Activated CD4-positive, alpha-beta memory T cell treated with anti-CD3 and anti-CD28 coated beads for 36 hours (primary cell): ENCODE measurements at regions not wholly inside any gene's neighbourhood (a gene's known extent, or its start where the extent isn't known, plus 50 kb on each side); places are given as distances from the start of the nearest gene placed in this dataset.

Source experiments
- CTCF ChIA-PET: fragments of 350-600 bp; sonication (Branson Sonifier 250); formaldehyde crosslinking; loops from one replicate; lab custom pipeline; 2021; ENCODE audit warnings: antibody characterized with exemption, inconsistent platforms; lab: Charles Lee
- POLR2A ChIA-PET: fragments of 350-600 bp; sonication (Branson Sonifier 250); formaldehyde crosslinking; loops from one replicate; lab custom pipeline; 2021; ENCODE audit warnings: antibody characterized with exemption; lab: Charles Lee
- DNase-seq: peaks from one replicate; pipeline ENCODE4 v3.0.0-alpha.2; 2020
- H3K27ac Mint-ChIP-seq: one replicate; pipeline ENCODE4 v1.8.0; 2021; ENCODE audit warnings: mixed read lengths
- H3K27me3 Mint-ChIP-seq: one replicate; pipeline ENCODE4 v1.8.0; 2021; ENCODE audit warnings: mixed read lengths
- H3K36me3 Mint-ChIP-seq: one replicate; pipeline ENCODE4 v1.8.0; 2021; ENCODE audit warnings: mixed read lengths
- H3K4me1 Mint-ChIP-seq: one replicate; pipeline ENCODE4 v1.8.0; 2021; ENCODE audit warnings: low read depth, mixed read lengths
- H3K4me3 Mint-ChIP-seq: one replicate; pipeline ENCODE4 v1.8.0; 2021; ENCODE audit warnings: mild to moderate bottlenecking, mixed read lengths
- H3K9me3 Mint-ChIP-seq: one replicate; pipeline ENCODE4 v1.8.0; 2021; ENCODE audit warnings: mixed read lengths
- intact Hi-C: fragments of 100-400 bp; cut with micrococcal nuclease; formaldehyde crosslinking; loops from one replicate; pipeline ENCODE4 v1.15.1; 2023

DNA sequence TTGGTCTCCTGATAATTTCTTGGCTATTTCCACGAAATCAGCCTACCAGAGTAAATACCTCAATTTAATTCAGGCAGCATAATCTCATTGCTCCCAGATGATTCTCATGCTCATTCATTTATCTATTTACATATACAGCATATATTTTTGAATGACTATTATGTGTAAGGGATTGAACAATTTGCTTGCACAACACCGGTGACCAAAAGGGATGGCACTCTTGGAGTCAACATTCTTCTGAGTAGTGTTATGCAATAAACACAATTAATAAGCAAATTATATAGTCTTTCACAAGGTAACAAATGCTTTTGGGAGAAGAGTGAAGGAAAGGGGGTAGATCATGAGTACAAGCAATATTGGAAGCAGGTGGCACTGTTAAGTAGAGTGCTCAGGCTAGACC is 1015.3 kb downstream of the ARAP2 start:
- Mint-ChIP-seq H3K36me3 (no peaks in the 10 kb centered on the region), H3K9me3 (peaks cover 2% of the 10 kb centered on the region), H3K4me1 (no peaks in the 10 kb centered on the region), H3K27ac (no peak overlapping the region), H3K4me3 (no peak overlapping the region), H3K27me3 (no peaks in the 10 kb centered on the region)
- ChIA-PET CTCF (no interaction called here), POLR2A (no interaction called here)
- no peak for DNase-seq
- intact Hi-C loops: no loop called here

GRCh38 chr4:35237924-35238323 is 1006.4 kb downstream of the ARAP2 start:
- POLR2A ChIA-PET: no interaction called here
- no peaks in the 10 kb centered on the region for H3K27me3 Mint-ChIP-seq

GRCh38 chr4:35238793-35239192 is 1005.5 kb downstream of the ARAP2 start:
- intact Hi-C loops: no loop called here
- POLR2A ChIA-PET: no interaction called here
- CTCF ChIA-PET: no interaction called here
- DNase-seq: no peak
- no peaks in the 10 kb centered on the region for H3K4me1 Mint-ChIP-seq
- H3K9me3 Mint-ChIP-seq: peaks cover 10% of the 10 kb centered on the region
- no peak overlapping the region for H3K4me3 Mint-ChIP-seq
- no peaks in the 10 kb centered on the region for H3K27me3 Mint-ChIP-seq
- no peak overlapping the region for H3K27ac Mint-ChIP-seq
- no peaks in the 10 kb centered on the region for H3K36me3 Mint-ChIP-seq

More at GRCh38 chr4:35237924-35238323, 1006.4 kb downstream of the ARAP2 start:
- H3K4me3 Mint-ChIP-seq: no peak overlapping the region
- no peaks in the 10 kb centered on the region for H3K4me1 Mint-ChIP-seq
- no peak for DNase-seq
- H3K9me3 Mint-ChIP-seq: peaks cover 10% of the 10 kb centered on the region
- H3K27ac Mint-ChIP-seq: no peak overlapping the region
- H3K36me3 Mint-ChIP-seq: no peaks in the 10 kb centered on the region
- intact Hi-C loops: no loop called here
- CTCF ChIA-PET: no interaction called here

GRCh38 chr4:35246493-35246892 is 997.8 kb downstream of the ARAP2 start:
- no peak for DNase-seq
- Mint-ChIP-seq H3K27me3 (no peaks in the 10 kb centered on the region), H3K4me1 (no peaks in the 10 kb centered on the region), H3K4me3 (no peak overlapping the region), H3K27ac (no peak overlapping the region), H3K9me3 (peaks cover 2% of the 10 kb centered on the region), H3K36me3 (no peaks in the 10 kb centered on the region)
- ChIA-PET POLR2A (no interaction called here), CTCF (no interaction called here)
- intact Hi-C loops: no loop called here

DNA sequence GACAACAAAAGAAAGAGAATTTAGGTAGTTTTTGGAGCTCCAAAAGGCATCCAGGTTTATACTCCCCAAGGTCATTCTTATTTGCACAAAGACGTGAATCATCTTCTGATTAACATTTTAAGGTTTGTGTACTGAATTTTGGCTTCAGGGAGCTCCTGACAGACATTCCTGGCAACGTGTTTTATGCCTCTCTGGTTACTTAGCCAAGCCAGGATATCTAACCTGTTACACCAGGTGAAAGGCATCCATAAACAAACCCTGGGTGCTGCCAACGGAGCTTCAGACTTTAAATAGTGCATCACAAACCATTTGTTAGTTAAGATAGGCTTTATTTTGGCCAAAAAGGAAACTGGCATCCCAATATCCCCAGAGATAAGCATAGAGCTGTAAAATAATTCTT is 997.3 kb downstream of the ARAP2 start:
- intact Hi-C loops: no loop called here
- Mint-ChIP-seq H3K4me1 (no peaks in the 10 kb centered on the region), H3K9me3 (peaks cover 2% of the 10 kb centered on the region), H3K27ac (no peak overlapping the region), H3K4me3 (no peak overlapping the region), H3K36me3 (no peaks in the 10 kb centered on the region), H3K27me3 (no peaks in the 10 kb centered on the region)
- POLR2A ChIA-PET: no interaction called here
- no peak for DNase-seq
- CTCF ChIA-PET: no interaction called here

DNA sequence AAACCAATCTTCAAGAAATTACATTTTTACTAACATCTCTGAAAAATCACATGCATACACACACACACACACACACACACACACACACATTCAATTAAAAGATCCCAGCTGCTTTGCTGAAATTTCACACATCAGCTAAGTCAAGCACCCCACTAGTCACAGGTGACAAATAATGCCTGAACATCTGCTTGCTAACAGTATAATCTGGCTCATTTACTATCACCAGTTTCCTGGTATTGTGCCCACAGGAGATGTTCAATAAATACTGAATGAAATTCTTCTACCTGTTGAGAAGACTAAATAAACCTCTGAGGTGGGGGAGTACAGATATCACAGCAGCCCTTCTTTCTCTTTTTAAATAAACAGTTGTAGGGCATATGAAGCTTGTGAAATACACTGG is 994.0 kb downstream of the ARAP2 start:
- CTCF ChIA-PET: no interaction called here
- H3K4me3 Mint-ChIP-seq: no peak overlapping the region
- DNase-seq: no peak
- H3K27me3 Mint-ChIP-seq: no peaks in the 10 kb centered on the region
- H3K4me1 Mint-ChIP-seq: no peaks in the 10 kb centered on the region
- peaks cover 2% of the 10 kb centered on the region for H3K9me3 Mint-ChIP-seq
- POLR2A ChIA-PET: no interaction called here
- no peak overlapping the region for H3K27ac Mint-ChIP-seq
- H3K36me3 Mint-ChIP-seq: no peaks in the 10 kb centered on the region
- intact Hi-C loops: no loop called here

- ChIA-PET CTCF (no interaction called here), POLR2A (no interaction called here)
- no peaks in the 10 kb centered on the region for H3K36me3 Mint-ChIP-seq
- no peak for DNase-seq
- no peaks in the 10 kb centered on the region for H3K4me1 Mint-ChIP-seq
- no peak overlapping the region for H3K4me3 Mint-ChIP-seq
- intact Hi-C loops: no loop called here
- H3K27me3 Mint-ChIP-seq: no peaks in the 10 kb centered on the region
- H3K9me3 Mint-ChIP-seq: peaks cover 2% of the 10 kb centered on the region
- no peak overlapping the region for H3K27ac Mint-ChIP-seq
Measured at GRCh38 chr4:35250761-35251160, 993.6 kb downstream of the ARAP2 start.

DNA sequence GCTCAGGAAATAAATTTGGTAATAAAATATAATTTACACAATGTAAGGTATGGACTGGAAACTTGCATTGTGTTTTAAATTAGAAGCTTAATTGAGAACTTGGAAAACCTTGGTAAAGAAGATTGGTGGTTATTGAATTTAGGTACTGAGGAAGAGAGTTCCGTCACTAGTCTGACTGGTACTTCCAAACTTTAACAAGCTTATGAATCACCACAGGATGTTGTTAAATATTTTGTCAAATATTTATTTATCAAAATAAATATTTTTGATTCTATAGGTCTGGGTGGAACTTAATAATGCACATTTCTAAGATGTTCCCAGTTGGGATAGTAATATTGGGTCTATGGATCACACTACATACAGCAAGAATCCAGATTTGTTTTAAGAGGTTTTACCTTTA is 992.2 kb downstream of the ARAP2 start:
- intact Hi-C loops: no loop called here
- CTCF ChIA-PET: no interaction called here
- no peaks in the 10 kb centered on the region for H3K4me1 Mint-ChIP-seq
- peaks cover 2% of the 10 kb centered on the region for H3K9me3 Mint-ChIP-seq
- POLR2A ChIA-PET: no interaction called here
- no peaks in the 10 kb centered on the region for H3K36me3 Mint-ChIP-seq
- H3K27me3 Mint-ChIP-seq: no peaks in the 10 kb centered on the region
- DNase-seq: no peak
- no peak overlapping the region for H3K4me3 Mint-ChIP-seq
- no peak overlapping the region for H3K27ac Mint-ChIP-seq

- peaks cover 2% of the 10 kb centered on the region for H3K9me3 Mint-ChIP-seq
- no peaks in the 10 kb centered on the region for H3K36me3 Mint-ChIP-seq
- no peak overlapping the region for H3K4me3 Mint-ChIP-seq
- H3K27me3 Mint-ChIP-seq: no peaks in the 10 kb centered on the region
- H3K27ac Mint-ChIP-seq: no peak overlapping the region
- intact Hi-C loops: no loop called here
- DNase-seq: no peak
- POLR2A ChIA-PET: no interaction called here
- no peaks in the 10 kb centered on the region for H3K4me1 Mint-ChIP-seq
- CTCF ChIA-PET: no interaction called here
Measured at GRCh38 chr4:35252866-35253265, 991.4 kb downstream of the ARAP2 start.

- no peaks in the 10 kb centered on the region for H3K27me3 Mint-ChIP-seq
- CTCF ChIA-PET: no interaction called here
- H3K36me3 Mint-ChIP-seq: no peaks in the 10 kb centered on the region
- peaks cover 2% of the 10 kb centered on the region for H3K9me3 Mint-ChIP-seq
- intact Hi-C loops: no loop called here
- H3K4me1 Mint-ChIP-seq: no peaks in the 10 kb centered on the region
- DNase-seq: no peak
- H3K4me3 Mint-ChIP-seq: no peak overlapping the region
- POLR2A ChIA-PET: no interaction called here
- H3K27ac Mint-ChIP-seq: no peak overlapping the region
Measured at GRCh38 chr4:35253331-35253730, 991.0 kb downstream of the ARAP2 start.

GRCh38 chr4:35286434-35286833 is 957.9 kb downstream of the ARAP2 start:
- Mint-ChIP-seq H3K9me3 (peaks cover 3% of the 10 kb centered on the region), H3K27me3 (no peaks in the 10 kb centered on the region), H3K4me1 (no peaks in the 10 kb centered on the region), H3K27ac (no peak overlapping the region), H3K4me3 (no peak overlapping the region), H3K36me3 (no peaks in the 10 kb centered on the region)
- POLR2A ChIA-PET: no interaction called here
- intact Hi-C loops: no loop called here
- CTCF ChIA-PET: no interaction called here
- no peak for DNase-seq

DNA sequence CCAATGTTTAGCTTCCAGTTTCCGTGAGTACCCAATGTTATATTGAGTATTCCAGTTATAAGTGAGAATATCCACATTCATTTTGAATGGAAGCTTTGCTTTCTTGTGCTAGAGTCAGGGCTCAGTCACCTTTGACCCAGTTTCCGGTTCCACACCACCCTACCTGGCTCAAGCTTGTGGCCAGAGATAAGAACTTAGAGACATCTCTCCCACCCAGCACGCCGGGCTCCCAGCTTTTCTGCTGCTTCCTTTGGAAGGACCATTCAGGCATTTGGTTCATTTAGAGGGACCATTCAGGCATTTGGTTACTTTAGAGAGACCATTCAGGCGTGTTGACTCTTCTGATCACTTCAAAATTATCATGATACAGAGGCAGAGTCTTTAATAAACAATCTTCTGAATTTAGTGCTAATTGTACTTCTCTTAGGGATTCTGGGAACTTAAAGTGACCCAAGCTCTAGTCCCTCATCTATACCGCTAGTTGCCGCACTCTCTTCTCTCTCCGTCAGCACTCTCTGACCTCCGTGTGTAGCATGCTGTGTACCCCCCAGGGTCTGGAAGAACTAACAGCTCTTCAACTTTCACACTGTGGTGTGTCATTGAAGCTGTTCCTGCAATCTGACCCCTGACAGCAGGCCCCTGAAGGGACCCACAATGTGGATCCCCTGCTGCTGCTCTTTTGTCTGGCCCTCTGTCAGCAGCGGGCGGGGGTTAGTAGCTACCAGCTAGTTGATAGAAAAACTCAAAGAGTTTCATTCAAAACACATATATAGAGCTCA is 943.1 kb downstream of the ARAP2 start:
- Mint-ChIP-seq H3K4me1 (no peaks in the 10 kb centered on the region), H3K4me3 (no peak overlapping the region), H3K27ac (no peak overlapping the region), H3K27me3 (no peaks in the 10 kb centered on the region), H3K36me3 (no peaks in the 10 kb centered on the region), H3K9me3 (peaks cover 5% of the 10 kb centered on the region)
- ChIA-PET CTCF (no interaction called here), POLR2A (no interaction called here)
- no peak for DNase-seq
- intact Hi-C loops: no loop called here

DNA sequence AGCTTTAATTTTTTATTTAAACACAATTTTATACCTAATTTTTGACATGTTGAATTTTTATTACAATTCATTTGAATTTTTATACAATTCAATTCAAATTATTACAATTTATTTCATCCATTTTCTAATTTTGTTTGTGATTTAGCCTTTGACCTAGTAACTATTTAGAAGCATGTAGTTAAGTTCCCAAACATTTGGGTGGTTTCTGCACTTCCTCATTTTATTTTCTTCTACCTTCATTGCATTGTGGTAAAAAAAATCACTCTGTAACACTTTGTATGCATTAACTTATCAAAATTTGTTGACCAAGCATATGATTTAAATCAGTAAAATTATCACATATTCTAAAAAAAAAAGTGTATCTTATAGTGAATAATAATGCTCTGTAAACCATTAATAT is 928.9 kb downstream of the ARAP2 start:
- POLR2A ChIA-PET: no interaction called here
- intact Hi-C loops: no loop called here
- no peak for DNase-seq
- Mint-ChIP-seq H3K9me3 (no peaks in the 10 kb centered on the region), H3K36me3 (no peaks in the 10 kb centered on the region), H3K27ac (no peak overlapping the region), H3K27me3 (no peaks in the 10 kb centered on the region), H3K4me1 (no peaks in the 10 kb centered on the region), H3K4me3 (no peak overlapping the region)
- CTCF ChIA-PET: no interaction called here
